LNCaP clone FGC (cell line): ENCODE measurements at regions not wholly inside any gene's neighbourhood (a gene's known extent, or its start where the extent isn't known, plus 50 kb on each side); places are given as distances from the start of the nearest gene placed in this dataset.

Experiments
- DNase-seq: peaks from one replicate; pipeline ENCODE4 v3.0.0-alpha.2; 2011; ENCODE audit warnings: low read depth
- H3K4me3 ChIP-seq: 2 replicates; pipeline ENCODE4 v1.5.1; 2011; ENCODE audit warnings: mild to moderate bottlenecking, low read depth, low read length, control low read depth
- TF ChIP-seq, protein P1 (sequence below): IDR thresholded peaks from 2 replicates; pipeline ENCODE4 v1.5.1; 2012; ENCODE audit warnings: mild to moderate bottlenecking; ENCODE audit not compliant: control insufficient read depth, insufficient read depth; ENCODE audit errors: extremely low read depth

DNA sequence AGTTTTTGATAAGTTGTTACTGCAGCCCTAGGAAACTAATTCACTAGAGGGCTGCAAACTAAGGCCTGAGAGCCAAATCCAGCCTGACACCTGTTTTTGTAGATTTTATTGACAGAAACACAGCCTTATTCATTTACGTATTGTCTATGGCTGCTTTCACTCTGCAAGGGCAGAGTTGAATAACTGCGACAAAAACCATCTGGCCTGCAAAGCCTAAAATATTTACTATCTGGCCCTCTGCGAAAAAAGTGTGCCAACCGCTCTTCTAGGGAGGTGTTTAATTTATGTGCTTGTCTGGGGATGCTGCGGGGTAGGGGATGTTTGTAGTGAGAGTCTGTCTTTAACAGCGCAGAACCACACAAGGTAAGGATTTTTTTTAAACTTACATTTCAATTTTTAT lies 165.0 kb upstream of the RBFOX1 start:
- DNase-seq = no peak
- TF ChIP-seq, protein P1, sequence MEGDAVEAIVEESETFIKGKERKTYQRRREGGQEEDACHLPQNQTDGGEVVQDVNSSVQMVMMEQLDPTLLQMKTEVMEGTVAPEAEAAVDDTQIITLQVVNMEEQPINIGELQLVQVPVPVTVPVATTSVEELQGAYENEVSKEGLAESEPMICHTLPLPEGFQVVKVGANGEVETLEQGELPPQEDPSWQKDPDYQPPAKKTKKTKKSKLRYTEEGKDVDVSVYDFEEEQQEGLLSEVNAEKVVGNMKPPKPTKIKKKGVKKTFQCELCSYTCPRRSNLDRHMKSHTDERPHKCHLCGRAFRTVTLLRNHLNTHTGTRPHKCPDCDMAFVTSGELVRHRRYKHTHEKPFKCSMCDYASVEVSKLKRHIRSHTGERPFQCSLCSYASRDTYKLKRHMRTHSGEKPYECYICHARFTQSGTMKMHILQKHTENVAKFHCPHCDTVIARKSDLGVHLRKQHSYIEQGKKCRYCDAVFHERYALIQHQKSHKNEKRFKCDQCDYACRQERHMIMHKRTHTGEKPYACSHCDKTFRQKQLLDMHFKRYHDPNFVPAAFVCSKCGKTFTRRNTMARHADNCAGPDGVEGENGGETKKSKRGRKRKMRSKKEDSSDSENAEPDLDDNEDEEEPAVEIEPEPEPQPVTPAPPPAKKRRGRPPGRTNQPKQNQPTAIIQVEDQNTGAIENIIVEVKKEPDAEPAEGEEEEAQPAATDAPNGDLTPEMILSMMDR = no peak
- H3K4me3 ChIP-seq = no peak overlapping the region

DNA sequence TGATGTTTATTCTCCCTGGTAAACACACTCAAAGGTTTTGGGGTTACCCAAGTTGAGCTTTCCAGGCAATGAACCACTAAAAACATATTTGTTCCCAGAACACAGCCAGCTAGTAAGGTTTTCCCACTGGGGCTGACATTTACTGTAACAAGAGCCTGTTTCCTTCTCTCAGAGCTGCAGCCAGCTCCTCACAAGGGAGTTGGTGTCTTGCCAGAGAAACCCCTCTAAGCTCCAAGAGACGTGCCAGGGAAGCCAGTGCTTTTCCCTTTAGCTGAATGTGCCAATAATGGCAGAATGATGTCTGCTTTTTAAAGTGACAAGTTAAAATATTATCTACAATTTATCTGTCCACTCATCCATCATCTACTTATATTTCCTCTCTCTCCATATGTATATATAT lies 170.8 kb upstream of the RBFOX1 start:
- TF ChIP-seq, protein P1 = no peak
- no peak for DNase-seq

DNA sequence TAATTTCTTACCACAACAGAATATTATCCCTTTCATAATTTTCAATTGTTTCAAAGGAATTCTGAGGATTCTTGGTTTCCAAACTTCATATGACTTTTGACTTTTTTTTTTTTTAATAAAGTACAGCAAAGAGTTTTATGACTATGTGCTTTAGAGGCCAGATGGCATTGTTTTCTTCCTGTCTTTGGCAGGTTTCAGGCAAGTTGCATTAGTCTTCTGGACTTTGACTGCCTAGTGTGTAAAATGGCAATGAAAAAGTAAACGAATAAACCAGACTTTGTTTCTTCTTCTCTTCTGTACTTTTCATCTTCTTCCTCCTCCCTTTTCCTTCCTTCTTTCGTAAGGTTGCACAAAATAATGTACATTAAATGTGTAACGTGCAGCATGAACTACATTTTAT lies 172.6 kb upstream of the RBFOX1 start:
- TF ChIP-seq, protein P1 = no peak
- H3K4me3 ChIP-seq = no peak overlapping the region
- DNase-seq = no peak

More for the DNA sequence above, 170.8 kb upstream of the RBFOX1 start:
- H3K4me3 ChIP-seq = no peak overlapping the region

DNA sequence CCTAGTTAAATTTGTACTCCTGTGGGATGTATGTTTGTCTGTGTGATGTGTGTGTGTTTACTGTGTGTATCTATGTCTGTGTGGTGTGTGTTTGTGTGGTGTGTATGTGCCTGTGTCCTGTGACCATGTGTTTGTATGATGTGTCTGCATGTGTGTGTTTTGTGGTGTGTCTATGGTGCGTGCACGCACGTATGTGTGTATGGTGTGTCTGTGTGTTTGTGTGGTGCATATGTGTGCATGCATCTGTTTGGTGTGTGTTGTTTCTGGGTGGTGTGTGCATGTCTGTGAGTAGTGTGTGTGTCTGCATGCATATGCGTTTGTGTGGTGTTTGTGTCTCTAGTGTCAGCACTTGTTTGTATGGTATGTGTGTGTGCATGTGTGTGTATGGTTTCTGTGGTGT lies 174.2 kb upstream of the RBFOX1 start:
- TF ChIP-seq, protein P1 = no peak
- H3K4me3 ChIP-seq = no peak overlapping the region
- DNase-seq = no peak

DNA sequence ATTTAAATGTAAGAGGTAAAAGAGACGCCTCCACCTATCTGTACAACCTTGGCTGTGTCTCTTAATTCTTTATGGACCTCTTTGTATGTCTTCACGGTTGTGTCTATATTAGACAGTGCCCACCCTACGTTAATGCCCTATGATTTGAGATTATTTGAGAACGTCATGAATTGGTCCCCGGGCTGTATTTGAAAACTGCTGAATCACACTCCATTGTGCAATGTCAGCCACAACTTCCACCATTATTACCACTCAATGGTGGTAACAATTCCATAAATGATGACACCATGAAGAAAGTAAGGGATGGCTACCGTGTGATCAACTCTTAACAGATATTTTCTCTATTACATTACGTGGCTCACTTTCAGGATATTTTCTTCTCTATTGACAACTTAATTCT lies 182.4 kb upstream of the RBFOX1 start:
- TF ChIP-seq, protein P1 = no peak
- no peak for DNase-seq
- no peak overlapping the region for H3K4me3 ChIP-seq

DNA sequence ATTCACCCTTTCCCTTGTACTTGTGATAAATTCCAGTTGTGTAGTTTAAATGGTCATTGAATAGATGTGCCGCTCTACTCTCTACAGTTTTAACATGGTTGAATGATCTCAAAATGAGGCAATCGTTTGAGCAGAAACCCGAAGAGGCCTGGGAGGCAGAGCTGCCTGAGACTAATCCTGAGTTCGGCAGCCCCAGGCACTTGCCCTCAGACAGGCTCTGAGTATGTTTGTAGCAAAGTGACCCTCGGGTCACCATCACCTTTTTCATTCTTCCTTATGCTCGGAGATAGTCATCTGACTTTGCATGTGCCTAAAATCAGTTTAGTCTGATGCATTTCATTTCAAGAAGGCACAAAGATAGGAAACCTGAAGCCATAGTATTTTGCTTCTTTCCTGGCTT lies 184.0 kb upstream of the RBFOX1 start:
- TF ChIP-seq, protein P1 = no peak
- no peak for DNase-seq
- no peak overlapping the region for H3K4me3 ChIP-seq

DNA sequence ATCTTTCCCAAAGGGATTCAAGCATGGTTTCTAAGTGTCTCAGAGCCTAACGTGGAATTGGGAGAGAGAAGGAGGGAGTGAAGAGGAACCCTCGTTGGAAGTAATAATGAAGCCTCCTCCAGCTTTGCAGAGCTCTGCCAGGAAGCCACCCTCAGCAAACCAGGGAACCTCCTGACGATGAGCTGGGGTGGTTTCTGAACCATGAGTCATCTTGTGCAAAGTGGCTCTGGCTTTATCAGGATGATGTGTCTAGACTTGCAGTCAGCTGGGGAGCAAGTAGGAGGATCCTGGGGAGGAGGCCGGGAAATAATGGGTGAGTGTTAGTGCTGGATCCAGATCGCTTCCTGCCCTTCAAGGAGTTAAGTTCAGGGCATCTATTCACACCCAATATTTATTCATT lies 191.7 kb upstream of the RBFOX1 start:
- DNase-seq = no peak
- H3K4me3 ChIP-seq = no peak overlapping the region
- TF ChIP-seq, protein P1 = no peak
